ENCODE measurements at regions not wholly inside any gene's neighbourhood (a gene's known extent, or its start where the extent isn't known, plus 50 kb on each side); places are given as distances from the start of the nearest gene placed in this dataset.

DNA sequence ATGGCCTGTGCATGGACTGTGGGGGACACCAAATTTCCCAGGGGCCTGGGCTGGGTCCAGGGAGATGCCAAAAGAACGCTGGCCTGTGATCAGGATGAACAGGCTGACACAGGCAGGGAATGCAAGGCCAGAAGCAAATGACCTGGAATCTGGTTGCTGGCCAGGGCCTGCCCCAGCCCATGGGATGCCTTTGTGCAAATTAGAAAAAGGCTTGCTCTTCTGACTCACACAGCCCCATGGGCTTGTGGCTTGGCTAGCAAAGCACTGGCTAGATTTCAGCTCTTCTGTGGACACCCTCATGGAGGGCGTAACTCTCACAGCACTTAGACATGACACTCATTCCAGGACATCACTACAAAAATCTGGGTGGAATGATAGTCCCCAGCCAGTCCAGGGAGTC lies 356.0 kb downstream of the SHQ1 start:
- no peak for DNase-seq
- no peaks in the 10 kb centered on the region for H3K36me3 Mint-ChIP-seq (ENCODE audit: low read depth)
- no peak overlapping the region for H3K27ac Mint-ChIP-seq
- H3K27me3 Mint-ChIP-seq (ENCODE audit: low read depth, poor library complexity) = peaks cover 27% of the 10 kb centered on the region
- H3K4me3 Mint-ChIP-seq = no peak overlapping the region
- TF ChIP-seq, protein P1, sequence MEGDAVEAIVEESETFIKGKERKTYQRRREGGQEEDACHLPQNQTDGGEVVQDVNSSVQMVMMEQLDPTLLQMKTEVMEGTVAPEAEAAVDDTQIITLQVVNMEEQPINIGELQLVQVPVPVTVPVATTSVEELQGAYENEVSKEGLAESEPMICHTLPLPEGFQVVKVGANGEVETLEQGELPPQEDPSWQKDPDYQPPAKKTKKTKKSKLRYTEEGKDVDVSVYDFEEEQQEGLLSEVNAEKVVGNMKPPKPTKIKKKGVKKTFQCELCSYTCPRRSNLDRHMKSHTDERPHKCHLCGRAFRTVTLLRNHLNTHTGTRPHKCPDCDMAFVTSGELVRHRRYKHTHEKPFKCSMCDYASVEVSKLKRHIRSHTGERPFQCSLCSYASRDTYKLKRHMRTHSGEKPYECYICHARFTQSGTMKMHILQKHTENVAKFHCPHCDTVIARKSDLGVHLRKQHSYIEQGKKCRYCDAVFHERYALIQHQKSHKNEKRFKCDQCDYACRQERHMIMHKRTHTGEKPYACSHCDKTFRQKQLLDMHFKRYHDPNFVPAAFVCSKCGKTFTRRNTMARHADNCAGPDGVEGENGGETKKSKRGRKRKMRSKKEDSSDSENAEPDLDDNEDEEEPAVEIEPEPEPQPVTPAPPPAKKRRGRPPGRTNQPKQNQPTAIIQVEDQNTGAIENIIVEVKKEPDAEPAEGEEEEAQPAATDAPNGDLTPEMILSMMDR (IDR thresholded peaks at IDR 0.05) = no peak
- peaks cover 10% of the 10 kb centered on the region for H3K9me3 Mint-ChIP-seq
- peaks cover 36% of the 10 kb centered on the region for H3K4me1 Mint-ChIP-seq

DNA sequence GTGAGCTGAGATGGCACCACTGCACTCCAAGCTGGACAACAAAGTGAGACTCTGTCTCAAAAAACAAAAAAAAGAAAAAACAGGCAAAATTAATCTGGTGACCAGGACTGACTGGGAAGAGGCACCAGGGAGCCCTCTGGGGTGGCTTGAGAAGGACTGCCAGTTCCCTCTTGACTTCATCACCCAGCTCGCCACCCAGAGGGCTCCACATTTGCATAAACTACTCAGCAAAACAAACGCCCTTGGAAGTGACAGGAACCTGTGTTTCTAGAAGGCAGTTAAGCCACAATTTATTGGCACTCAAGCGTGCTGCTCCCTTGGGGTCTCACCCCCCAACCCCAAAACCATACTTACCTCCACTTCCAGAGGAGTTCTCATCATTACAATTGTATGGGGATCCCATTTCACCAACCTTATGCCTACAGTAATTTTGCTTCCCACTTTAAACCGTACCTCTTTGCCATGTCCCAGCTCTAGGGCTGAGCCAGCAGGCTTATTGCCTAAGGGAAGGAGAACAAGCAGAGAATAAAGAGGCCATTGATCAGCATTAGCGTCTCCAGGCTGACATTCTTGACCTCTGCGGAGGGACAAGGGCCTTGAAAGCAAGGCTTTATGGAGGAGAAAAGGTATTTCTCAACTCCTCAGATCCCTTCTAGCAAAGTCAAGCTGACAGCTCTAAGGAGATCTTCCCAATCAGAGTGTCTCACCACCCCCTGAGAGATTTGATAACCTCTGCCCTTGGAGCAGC lies 357.4 kb downstream of the SHQ1 start:
- DNase-seq = peak; percentile 20
- H3K36me3 Mint-ChIP-seq (ENCODE audit: low read depth) = no peaks in the 10 kb centered on the region
- no peak overlapping the region for H3K4me3 Mint-ChIP-seq
- peaks cover 43% of the 10 kb centered on the region for H3K4me1 Mint-ChIP-seq
- H3K9me3 Mint-ChIP-seq = peaks cover 10% of the 10 kb centered on the region
- peaks cover 27% of the 10 kb centered on the region for H3K27me3 Mint-ChIP-seq (ENCODE audit: low read depth, poor library complexity)
- TF ChIP-seq, protein P1 (IDR thresholded peaks at IDR 0.05) = no peak
- H3K27ac Mint-ChIP-seq = peak overlapping the region; percentile 53

DNA sequence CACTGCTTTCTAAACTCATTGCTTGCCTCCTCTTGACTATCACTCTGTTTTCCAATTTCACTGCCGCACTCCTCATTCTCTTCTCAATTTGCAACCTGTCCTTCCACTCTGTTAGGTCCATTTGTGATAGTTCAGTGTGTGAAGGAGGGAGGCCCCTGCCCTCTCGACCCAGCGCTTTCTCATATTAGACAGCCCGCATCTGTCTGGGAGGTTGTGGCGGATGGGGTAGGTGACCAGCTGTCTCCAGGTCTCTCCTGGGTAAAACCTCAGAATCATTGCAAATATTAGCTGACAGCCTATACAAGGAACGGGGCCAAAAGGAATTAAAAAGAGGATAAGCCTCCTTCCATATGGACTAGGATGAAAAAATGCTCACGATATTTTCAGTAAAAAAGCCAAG lies 358.3 kb downstream of the SHQ1 start:
- TF ChIP-seq, protein P1 (IDR thresholded peaks at IDR 0.05) = no peak
- H3K4me1 Mint-ChIP-seq = peaks cover 43% of the 10 kb centered on the region
- no peak for DNase-seq
- H3K27ac Mint-ChIP-seq = no peak overlapping the region
- H3K9me3 Mint-ChIP-seq = peaks cover 10% of the 10 kb centered on the region
- H3K36me3 Mint-ChIP-seq (ENCODE audit: low read depth) = no peaks in the 10 kb centered on the region
- H3K27me3 Mint-ChIP-seq (ENCODE audit: low read depth, poor library complexity) = peaks cover 22% of the 10 kb centered on the region
- H3K4me3 Mint-ChIP-seq = no peak overlapping the region

DNA sequence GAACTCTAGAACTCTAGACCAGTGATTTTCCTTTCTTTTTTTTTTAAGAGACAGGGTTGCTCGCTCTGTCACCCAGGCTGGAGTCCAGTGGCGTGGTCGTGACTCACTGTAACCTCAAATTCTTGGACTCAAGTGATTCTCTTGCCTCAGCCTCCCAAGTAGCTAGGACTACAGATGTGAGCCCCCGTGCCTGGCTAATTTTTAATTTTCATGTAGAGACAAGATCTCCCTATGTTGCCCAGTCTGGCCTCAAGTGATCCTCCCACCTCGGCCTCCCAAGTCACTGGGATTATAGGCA lies 359.6 kb downstream of the SHQ1 start:
- Mint-ChIP-seq H3K27me3 (ENCODE audit: low read depth, poor library complexity) (peaks cover 14% of the 10 kb centered on the region), H3K4me3 (no peak overlapping the region), H3K4me1 (peaks cover 43% of the 10 kb centered on the region), H3K27ac (no peak overlapping the region), H3K36me3 (ENCODE audit: low read depth) (no peaks in the 10 kb centered on the region), H3K9me3 (peaks cover 3% of the 10 kb centered on the region)
- no peak for DNase-seq
- TF ChIP-seq, protein P1 (IDR thresholded peaks at IDR 0.05) = no peak

DNA sequence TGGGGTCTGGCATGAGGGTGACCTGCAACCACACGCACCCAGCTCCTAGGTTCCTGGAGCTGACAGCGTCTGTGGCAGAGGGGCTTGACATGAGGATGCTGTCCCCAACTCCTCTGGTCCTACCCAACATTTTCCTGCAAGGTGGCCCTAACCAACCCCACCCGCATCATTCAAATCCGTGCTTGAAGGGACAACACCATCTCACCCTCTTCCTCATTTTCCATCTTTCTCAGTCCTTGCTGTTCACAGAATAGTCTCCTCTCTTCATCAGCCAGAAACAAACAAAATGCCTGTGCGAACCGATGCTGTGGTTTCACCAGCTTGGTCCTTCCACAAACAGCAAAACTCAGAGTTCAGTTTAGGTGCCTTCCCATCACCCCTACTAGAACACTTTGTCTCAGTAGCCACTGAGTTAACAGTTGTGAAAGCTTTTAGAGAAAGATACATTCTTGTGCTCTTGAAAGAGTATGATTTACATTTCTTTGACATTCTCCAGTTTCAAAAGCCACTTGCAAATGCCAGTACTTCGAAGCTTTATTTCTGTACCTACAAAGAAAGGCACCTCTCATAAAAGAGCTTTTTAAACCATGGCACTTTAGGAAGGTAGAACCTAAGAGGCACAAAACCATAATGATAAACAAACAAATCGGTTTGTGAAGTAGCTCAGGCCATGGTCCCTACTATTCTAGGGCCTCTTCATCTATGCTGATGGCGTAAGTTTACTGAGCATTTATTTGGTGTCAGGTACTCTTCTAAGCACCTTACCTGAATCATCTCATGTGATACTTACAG lies 360.1 kb downstream of the SHQ1 start:
- no peak overlapping the region for H3K4me3 Mint-ChIP-seq
- TF ChIP-seq, protein P1 (IDR thresholded peaks at IDR 0.05) = no peak
- no peak for DNase-seq
- no peaks in the 10 kb centered on the region for H3K9me3 Mint-ChIP-seq
- H3K27me3 Mint-ChIP-seq (ENCODE audit: low read depth, poor library complexity) = peaks cover 10% of the 10 kb centered on the region
- H3K27ac Mint-ChIP-seq = peak overlapping the region; percentile 15
- H3K4me1 Mint-ChIP-seq = peaks cover 45% of the 10 kb centered on the region
- no peaks in the 10 kb centered on the region for H3K36me3 Mint-ChIP-seq (ENCODE audit: low read depth)
